ENCODE measurements at regions not wholly inside any gene's neighbourhood (a gene's known extent, or its start where the extent isn't known, plus 50 kb on each side); places are given as distances from the start of the nearest gene placed in this dataset.

GRCh38 chr3:7927015-7927414 is 574.6 kb upstream of the LMCD1 start:
- TF ChIP-seq, protein P1, sequence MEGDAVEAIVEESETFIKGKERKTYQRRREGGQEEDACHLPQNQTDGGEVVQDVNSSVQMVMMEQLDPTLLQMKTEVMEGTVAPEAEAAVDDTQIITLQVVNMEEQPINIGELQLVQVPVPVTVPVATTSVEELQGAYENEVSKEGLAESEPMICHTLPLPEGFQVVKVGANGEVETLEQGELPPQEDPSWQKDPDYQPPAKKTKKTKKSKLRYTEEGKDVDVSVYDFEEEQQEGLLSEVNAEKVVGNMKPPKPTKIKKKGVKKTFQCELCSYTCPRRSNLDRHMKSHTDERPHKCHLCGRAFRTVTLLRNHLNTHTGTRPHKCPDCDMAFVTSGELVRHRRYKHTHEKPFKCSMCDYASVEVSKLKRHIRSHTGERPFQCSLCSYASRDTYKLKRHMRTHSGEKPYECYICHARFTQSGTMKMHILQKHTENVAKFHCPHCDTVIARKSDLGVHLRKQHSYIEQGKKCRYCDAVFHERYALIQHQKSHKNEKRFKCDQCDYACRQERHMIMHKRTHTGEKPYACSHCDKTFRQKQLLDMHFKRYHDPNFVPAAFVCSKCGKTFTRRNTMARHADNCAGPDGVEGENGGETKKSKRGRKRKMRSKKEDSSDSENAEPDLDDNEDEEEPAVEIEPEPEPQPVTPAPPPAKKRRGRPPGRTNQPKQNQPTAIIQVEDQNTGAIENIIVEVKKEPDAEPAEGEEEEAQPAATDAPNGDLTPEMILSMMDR (IDR thresholded peaks at IDR 0.05; ENCODE audit: insufficient read depth, low read length) = no peak
- TF ChIP-seq REST (IDR thresholded peaks at IDR 0.05; ENCODE audit: insufficient replicate concordance, low read depth) (no peak), POLR2AphosphoS5 (IDR thresholded peaks at IDR 0.05; ENCODE audit: low read depth) (no peak), GABPA (IDR thresholded peaks at IDR 0.05; ENCODE audit: low read depth) (no peak), SPI1 (IDR thresholded peaks at IDR 0.05; ENCODE audit: borderline replicate concordance, low read depth) (no peak)

Data from HL-60 (cell line).